Activated naive CD4-positive, alpha-beta T cell treated with anti-CD3 and anti-CD28 coated beads, Interleukin-2, amount 50 U/mL, for 16 hours (primary cell): ENCODE measurements at regions not wholly inside any gene's neighbourhood (a gene's known extent, or its start where the extent isn't known, plus 50 kb on each side); places are given as distances from the start of the nearest gene placed in this dataset.

Experiments
- DNase-seq: peaks from one replicate; pipeline ENCODE4 v3.0.0-alpha.2; 2020

DNA sequence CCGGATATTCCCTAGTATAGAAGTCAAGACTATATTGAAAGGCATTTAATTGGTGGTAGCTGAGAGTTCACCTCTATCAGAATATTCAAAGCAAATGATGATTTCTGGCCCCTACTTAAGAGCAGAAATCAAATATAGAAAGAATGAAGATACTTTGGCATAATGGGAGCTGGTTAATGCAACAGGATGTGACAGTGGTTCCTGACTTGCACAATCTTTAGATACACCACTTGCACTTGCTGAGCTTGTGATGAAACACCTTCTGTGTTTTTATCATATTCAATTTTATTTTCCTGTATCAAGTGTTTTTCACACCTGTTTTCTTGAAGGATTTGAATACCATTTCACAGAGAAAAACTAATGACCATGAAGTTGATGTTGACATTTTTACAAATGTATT lies 124.1 kb upstream of the CDH19 start:
- no peak for DNase-seq

DNA sequence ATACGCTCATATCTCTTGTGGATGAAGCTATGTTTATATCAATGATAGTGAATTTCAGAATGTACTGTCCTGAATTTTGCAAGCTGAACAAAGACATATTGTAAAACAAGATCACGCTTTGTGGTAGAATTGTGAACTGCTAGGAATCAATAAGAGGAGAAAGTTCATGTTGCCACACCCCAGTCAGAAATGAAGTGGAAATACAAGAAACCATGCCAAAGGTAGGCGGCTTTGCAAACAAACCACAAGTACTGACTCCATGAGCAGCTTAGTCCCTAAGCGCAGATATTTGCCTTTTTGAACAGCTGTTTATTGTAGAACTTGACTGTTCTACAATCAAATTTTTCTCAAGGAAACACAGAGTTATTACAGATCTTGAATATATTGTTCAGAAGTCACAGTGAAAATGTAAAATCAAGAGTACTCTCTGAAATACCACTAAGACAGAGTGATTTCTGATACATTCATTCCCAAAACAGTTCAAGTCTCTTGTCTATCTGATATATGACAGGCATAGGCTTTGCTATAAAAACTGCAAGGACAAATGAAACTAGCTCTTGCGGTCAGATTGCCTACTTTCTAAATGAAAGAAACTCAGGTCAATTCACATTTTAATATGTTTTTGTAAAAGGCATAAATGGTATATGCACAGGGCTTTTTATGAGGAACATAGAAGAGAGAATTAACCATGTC lies 120.9 kb upstream of the CDH19 start:
- DNase-seq, result no peak

DNA sequence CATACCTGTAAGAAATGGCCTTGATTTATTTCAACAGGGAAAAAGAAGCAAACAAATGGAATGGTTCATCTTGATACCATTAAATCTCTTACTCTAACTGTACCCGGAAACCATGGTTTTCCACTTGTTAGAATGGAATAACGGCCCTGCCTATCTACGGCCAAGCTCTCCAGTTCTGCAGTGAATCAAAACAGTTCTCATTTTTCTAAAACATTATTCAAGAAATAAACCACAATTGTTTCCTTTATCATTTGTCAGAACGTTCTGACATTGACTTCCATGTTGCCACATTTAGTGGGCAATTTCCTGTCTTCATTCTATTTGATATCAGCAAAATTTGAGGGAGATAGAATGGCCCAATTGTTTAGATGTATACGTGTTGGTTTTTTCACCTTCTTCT lies 118.8 kb upstream of the CDH19 start:
- DNase-seq, result no peak

DNA sequence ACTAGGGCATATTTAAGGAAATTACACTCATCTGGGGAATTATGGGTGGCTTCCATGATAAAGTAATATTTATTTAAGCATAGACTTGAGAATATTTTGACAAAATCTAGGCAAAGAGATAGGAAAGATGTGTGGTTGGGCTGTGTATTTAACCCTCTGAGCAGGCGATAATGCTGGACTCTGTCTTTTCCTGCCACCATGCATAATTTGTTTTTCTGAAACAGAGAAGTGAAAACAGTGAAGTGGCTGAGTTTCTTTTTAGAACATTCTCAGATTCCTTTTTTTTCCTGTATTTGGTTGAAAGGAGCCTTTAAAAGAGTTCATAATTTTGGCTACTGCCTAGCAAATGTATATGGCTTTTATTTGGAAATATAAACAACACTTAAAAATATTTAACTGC lies 104.8 kb upstream of the CDH19 start:
- DNase-seq, result no peak

DNA sequence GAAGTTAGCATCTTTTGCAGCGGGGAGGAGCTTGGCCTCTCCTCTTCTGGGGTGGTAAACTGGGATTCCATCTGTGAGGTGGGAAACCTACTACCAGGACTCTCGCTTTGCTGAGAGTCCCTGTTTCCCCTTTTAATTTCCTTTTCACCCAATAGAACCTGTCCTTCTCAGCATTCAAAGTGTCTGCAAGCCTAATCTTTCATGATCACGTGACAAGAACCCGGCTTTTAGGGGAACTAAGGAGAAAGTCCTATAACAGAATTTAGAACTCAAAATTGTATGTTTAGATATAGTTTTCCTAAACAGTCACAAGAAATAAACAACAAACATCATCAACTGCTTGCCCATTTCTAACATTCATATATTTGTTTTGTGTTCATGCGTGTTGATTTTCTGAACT lies 103.6 kb upstream of the CDH19 start:
- DNase-seq, result no peak

DNA sequence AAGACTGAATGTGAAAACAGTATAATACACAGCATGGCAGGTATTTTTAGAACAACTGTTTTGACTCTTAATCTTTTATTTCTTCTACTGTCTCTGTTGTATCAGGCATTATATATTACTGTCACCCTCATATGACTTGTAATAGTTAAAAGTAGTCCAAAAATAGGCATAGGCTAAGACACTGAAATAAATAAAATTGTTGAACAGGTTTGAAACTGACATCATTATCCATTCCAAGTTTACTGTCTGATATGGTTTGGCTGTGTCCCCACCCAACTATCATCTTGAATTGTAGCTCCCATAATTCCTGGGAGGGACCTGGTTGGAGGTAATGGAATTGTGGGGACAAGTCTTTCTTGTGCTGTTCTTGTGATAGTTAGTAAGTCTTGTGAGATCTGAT lies 91.4 kb upstream of the CDH19 start:
- no peak for DNase-seq

DNA sequence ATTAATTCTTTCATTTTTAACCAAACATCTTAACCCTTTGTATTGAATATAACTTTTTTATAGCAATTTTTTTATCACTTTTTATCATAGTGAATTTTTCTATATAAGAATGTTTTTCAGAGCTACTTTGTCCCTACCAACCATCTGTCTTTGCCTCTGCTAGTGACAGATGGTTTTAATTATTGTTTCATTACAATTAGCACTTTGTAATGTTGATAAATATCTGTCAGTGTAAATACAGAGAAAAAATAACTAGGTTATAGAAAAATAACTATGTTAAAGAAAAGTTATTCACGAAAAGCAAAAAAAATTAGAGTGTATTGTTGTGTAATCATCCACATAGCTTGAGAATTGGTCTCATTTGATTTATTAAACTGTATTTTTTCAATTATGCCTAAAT lies 91.0 kb upstream of the CDH19 start:
- DNase-seq, result no peak

DNA sequence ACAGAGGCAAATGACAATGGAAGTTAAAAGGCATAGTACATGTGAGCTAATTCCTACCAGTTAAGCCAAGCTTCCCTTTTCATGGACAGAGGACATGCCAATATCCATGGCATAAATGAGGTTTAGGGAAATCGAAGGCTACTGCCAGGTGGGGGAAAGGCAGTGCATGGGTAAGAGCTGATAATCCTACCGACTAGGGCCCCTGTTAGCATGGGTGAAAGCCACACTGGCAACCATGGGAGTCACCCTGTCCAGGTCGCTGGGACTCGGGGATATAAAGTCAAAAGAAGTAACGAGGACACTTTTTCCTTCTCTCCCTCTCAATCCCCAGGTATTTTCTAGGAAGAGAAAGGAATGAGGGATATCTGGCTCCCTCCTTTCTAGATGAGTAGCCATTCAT lies 83.7 kb upstream of the CDH19 start:
- no peak for DNase-seq

DNA sequence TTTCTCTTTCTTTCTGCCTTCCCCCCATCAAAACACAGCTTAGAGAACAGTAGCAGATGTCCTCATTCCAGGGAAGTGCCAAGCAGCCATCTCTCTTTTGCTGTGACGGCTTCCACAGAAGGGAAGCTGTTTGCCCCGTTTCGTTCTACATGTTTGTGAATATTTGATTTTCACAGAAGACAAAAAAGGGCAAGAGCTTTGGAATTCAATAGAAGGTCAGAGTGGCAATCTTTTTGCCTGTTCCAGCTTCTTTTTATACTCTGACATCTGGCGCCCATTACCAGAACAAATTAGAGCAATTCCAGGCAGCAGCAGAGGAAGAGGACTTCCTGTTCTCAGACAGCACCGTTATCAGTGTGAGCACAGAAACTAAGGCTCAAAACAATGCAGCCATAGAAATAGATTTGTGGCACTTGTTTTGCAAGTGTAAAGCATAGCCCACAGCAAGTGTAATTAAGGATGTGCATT lies 79.0 kb upstream of the CDH19 start:
- no peak for DNase-seq

DNA sequence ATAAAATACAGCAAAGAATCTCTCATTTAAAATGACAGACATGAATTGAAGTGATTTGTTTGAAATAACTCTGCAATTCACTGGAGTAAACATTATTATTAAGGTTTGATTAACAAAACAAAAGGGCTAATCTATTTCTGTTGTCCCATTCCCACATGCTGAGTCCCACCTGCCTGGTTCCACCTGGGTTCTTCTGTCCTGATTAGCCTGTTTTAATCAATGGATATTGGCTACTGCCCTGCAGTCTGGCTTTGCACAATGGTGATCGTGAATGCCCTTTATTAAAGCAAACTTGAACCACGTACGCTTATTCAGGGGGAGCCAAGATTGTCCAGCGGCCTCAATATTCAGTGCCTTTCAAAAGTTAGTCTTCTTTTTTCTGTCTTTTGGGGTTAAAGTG lies 72.8 kb upstream of the CDH19 start:
- no peak for DNase-seq

DNA sequence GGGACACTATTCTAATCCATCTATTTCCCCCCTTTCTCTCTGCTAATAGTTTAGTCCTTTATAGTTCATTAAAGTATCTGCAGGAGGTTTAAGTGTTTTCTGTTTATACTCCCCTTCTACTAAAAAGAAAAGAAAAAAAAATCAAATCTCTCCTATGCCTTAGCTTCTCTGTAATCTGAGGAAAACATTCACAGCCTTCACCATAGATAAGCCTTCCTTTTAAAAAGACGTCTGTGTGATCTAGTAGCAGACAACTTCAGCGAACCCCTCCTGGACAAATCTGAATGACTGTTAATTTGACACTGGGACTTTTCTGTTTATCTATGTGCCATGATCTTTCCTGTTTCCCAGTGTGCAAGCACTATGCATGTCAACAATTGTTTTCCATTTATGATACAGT lies 70.4 kb upstream of the CDH19 start:
- no peak for DNase-seq

DNA sequence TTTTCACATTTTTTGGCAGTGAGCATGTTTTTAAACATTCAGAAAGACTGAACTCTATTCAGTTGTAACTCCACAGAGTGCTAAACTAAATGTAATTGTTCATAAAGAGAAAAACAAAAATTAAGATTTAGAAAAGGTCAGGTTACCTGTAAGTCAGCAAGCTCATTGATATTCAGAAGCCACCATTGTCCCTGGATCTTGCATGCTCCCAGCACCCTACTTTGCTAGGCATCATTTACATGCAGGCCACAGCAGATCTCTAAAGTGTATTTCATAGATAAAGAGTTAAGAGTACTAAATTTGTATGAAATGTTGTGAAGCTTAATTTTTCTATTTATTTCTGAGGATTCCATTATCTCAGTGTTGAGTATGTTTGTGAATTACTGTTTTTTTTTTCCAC lies 64.8 kb upstream of the CDH19 start:
- no peak for DNase-seq

DNA sequence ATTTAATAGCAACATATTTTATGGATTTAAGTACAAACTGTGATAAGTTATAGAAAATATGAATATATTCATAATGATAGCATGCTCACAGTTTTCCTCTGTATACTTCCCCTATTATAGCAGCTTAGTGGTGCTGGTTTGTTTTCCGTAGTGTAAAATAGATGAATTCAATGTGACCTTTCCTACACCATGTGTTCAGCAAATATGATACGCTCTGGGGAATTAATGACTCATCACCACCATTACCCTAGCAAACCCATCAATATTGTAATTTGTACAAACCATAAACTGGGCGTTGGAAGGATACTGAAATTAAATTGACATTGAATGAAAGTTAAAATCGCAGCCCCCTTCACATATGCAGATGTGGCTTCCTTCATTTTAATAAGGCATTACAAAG lies 58.7 kb upstream of the CDH19 start:
- DNase-seq, result no peak

DNA sequence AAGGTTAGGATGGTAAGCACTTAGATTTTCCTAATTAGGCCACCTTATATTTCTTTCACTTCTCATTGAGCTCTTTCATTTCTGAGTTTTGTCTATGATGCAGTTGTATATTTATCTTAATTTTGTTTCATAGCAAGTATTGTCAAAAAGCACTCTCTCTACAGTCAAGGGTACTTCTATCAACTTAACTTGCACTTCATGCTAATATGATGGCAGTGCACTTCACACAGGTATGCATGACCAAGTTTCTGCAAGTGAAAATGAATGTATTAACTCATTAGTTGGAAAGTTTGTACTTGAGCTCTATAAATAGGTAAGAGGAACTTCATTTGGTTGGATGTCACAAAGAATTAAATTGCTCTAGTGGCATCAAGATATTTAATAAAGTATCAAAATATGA lies 51.5 kb upstream of the CDH19 start:
- no peak for DNase-seq
